Prostate gland (tissue), 2 donors: ENCODE measurements at regions not wholly inside any gene's neighbourhood (a gene's known extent, or its start where the extent isn't known, plus 50 kb on each side); places are given as distances from the start of the nearest gene placed in this dataset.

ENCODE experiments used
- DNase-seq: peaks from one replicate; pipeline ENCODE4 v3.0.0-alpha.2; 2019; ENCODE audit warnings: low spot score
- H3K27ac ChIP-seq, 2 donors: fragments of 200-600 bp; sonication (generic); 2 replicates each; pipeline ENCODE4 v1.5.1; 2017 to 2019
- H3K27me3 ChIP-seq: fragments of 200-600 bp; sonication (generic); replicated peaks from 2 replicates; pipeline ENCODE4 v1.5.1; 2019; ENCODE audit not compliant: insufficient read depth
- H3K36me3 ChIP-seq, 2 donors: fragments of 200-600 bp; sonication (generic); 1 replicate in 1 of 2; 2 replicates in 1 of 2; pipeline versions ENCODE4 v1.5.1 to v1.8.1; 2017 to 2019
- H3K4me1 ChIP-seq: fragments of 200-600 bp; sonication (generic); replicated peaks from 2 replicates; pipeline ENCODE4 v1.5.1; 2019
- H3K4me3 ChIP-seq, 2 donors: fragments of 200-600 bp; sonication (generic); 2 replicates each; pipeline ENCODE4 v1.5.1; 2017 to 2019
- H3K9me3 ChIP-seq: fragments of 200-600 bp; sonication (generic); 2 replicates; pipeline ENCODE4 v1.5.1; 2017
- CTCF ChIP-seq, 4 experiments: fragments of 200-600 bp in 2 of 4; fragments of 450-650 bp in 2 of 4; sonication (generic) in 2 of 4; IDR thresholded peaks; 1 replicate in 3 of 4; 2 replicates in 1 of 4; pipeline ENCODE4 v1.5.1; 2016 to 2019; ENCODE audit warnings: antibody characterized with exemption in 4 of 4, mild to moderate bottlenecking in 2 of 4, moderate library complexity in 2 of 4
- POLR2A ChIP-seq: fragments of 450-650 bp; IDR thresholded peaks from one replicate; pipeline ENCODE4 v1.6.1; 2016; ENCODE audit warnings: antibody characterized with exemption, mild to moderate bottlenecking
- POLR2AphosphoS5 ChIP-seq: sonication (generic); formaldehyde crosslinking; IDR thresholded peaks from one replicate; pipeline ENCODE4 v1.6.1; 2017; ENCODE audit warnings: antibody characterized with exemption
- WGBS: methylation state at CpG from one replicate; pipeline ENCODE4 v1.1.5; 2018; 5-methylcytosine and 5-hydroxymethylcytosine counted together
- intact Hi-C: fragments of 100-400 bp; cut with DNase I; formaldehyde crosslinking; loops from one replicate; pipeline ENCODE4 v1.14.2; 2022

GRCh38 chr18:34357944-34358580 is 133.3 kb upstream of the NOL4 start:
- WGBS = 83% methylated on average over 5 of the region's 5 CpGs
- TF ChIP-seq CTCF (IDR thresholded peaks at IDR 0.05) = no peak
- no peak for TF ChIP-seq POLR2AphosphoS5
- TF ChIP-seq POLR2A = no peak
- Histone ChIP-seq H3K4me3 (no peak overlapping the region), H3K27ac (no peak overlapping the region), H3K36me3 (no peaks in the 10 kb centered on the region), H3K9me3 (no peaks in the 10 kb centered on the region), H3K27me3 (no peaks in the 10 kb centered on the region), H3K4me1 (no peaks in the 10 kb centered on the region)
- no peak for DNase-seq
- intact Hi-C loops = loop anchor here (10.0 kb wide), 1 partner anchor 437 kb away; no protein-coding TSS in a partner anchor

- DNase-seq = no peak
- WGBS = 76% methylated on average over 2 of the region's 2 CpGs
- Histone ChIP-seq H3K9me3 (no peaks in the 10 kb centered on the region), H3K36me3 (no peaks in the 10 kb centered on the region), H3K27ac (no peak overlapping the region), H3K4me3 (no peak overlapping the region), H3K27me3 (no peaks in the 10 kb centered on the region), H3K4me1 (no peaks in the 10 kb centered on the region)
- no peak for TF ChIP-seq CTCF (IDR thresholded peaks at IDR 0.05)
- TF ChIP-seq POLR2A = no peak
- no peak for TF ChIP-seq POLR2AphosphoS5
- intact Hi-C loops = loop anchor here (10.0 kb wide), 1 partner anchor 436 kb away; no protein-coding TSS in a partner anchor
Observed at GRCh38 chr18:34358923-34359322, 134.2 kb upstream of the NOL4 start.

GRCh38 chr18:34364699-34365098 is 140.0 kb upstream of the NOL4 start:
- Histone ChIP-seq H3K9me3 (no peaks in the 10 kb centered on the region), H3K4me3 (no peak overlapping the region), H3K27ac (no peak overlapping the region), H3K36me3 (no peaks in the 10 kb centered on the region), H3K27me3 (no peaks in the 10 kb centered on the region), H3K4me1 (no peaks in the 10 kb centered on the region)
- DNase-seq = no peak
- intact Hi-C loops = no loop called here
- WGBS = 30% methylated on average over 1 of the region's 1 CpG
- no peak for TF ChIP-seq POLR2AphosphoS5
- no peak for TF ChIP-seq CTCF (IDR thresholded peaks at IDR 0.05)
- no peak for TF ChIP-seq POLR2A

GRCh38 chr18:34370704-34371395 is 146.1 kb upstream of the NOL4 start:
- intact Hi-C loops = no loop called here
- WGBS = 34% methylated on average over 3 of the region's 3 CpGs
- TF ChIP-seq POLR2A (no peak), POLR2AphosphoS5 (no peak), CTCF (IDR thresholded peaks at IDR 0.05) (no peak)

GRCh38 chr18:34380326-34380725 is 155.6 kb upstream of the NOL4 start:
- intact Hi-C loops = no loop called here
- no peaks in the 10 kb centered on the region for H3K4me1 ChIP-seq
- H3K36me3 ChIP-seq = no peaks in the 10 kb centered on the region
- no peak overlapping the region for H3K4me3 ChIP-seq
- no peak for DNase-seq
- no peak overlapping the region for H3K27ac ChIP-seq
- H3K27me3 ChIP-seq = no peaks in the 10 kb centered on the region
- no peaks in the 10 kb centered on the region for H3K9me3 ChIP-seq
- TF ChIP-seq CTCF (IDR thresholded peaks at IDR 0.05) (no peak), POLR2A (no peak), POLR2AphosphoS5 (no peak)
- 98% methylated on average over 1 of the region's 1 CpG for WGBS

More at GRCh38 chr18:34370704-34371395, 146.1 kb upstream of the NOL4 start:
- Histone ChIP-seq H3K4me1 (no peaks in the 10 kb centered on the region), H3K4me3 (no peak overlapping the region), H3K27me3 (no peaks in the 10 kb centered on the region), H3K27ac (no peak overlapping the region), H3K36me3 (no peaks in the 10 kb centered on the region), H3K9me3 (no peaks in the 10 kb centered on the region)
- no peak for DNase-seq
